ENCODE measurements at regions not wholly inside any gene's neighbourhood (a gene's known extent, or its start where the extent isn't known, plus 50 kb on each side); places are given as distances from the start of the nearest gene placed in this dataset.

DNA sequence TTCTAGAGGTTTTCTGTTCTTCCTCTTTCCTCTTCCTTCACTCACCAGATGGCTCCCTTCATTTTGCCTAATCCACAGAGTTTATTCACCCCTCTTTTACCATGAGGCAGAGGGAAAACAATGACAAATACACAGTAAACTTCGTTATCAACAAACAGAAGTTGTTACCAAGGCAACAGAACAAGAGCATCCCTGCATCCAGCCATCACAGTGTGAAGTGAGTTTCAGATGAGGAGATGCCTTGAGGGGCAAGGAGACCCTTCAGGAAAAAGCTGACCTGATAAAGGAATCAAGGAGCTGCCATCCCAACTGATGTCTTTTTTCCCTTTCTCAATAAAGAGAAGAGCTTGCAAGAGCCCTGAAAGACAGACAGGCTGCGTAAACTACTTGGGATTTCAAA lies 195.3 kb downstream of the BRINP2 start:
- H3K4me1 Mint-ChIP-seq: no peaks in the 10 kb centered on the region
- H3K27me3 Mint-ChIP-seq: peaks cover 2% of the 10 kb centered on the region
- no peaks in the 10 kb centered on the region for H3K9me3 Mint-ChIP-seq
- ATAC-seq (ENCODE audit: low read depth): no peak
- no peak overlapping the region for H3K4me3 Mint-ChIP-seq
- no peak overlapping the region for H3K27ac Mint-ChIP-seq
- ChIA-PET CTCF (no interaction called here), POLR2A (no interaction called here)
- no peaks in the 10 kb centered on the region for H3K36me3 Mint-ChIP-seq (ENCODE audit: low read depth)
- intact Hi-C loops (cut with micrococcal nuclease): no loop called here
- no peak for TF ChIP-seq CTCF (IDR thresholded peaks at IDR 0.05)
- no peak for DNase-seq

DNA sequence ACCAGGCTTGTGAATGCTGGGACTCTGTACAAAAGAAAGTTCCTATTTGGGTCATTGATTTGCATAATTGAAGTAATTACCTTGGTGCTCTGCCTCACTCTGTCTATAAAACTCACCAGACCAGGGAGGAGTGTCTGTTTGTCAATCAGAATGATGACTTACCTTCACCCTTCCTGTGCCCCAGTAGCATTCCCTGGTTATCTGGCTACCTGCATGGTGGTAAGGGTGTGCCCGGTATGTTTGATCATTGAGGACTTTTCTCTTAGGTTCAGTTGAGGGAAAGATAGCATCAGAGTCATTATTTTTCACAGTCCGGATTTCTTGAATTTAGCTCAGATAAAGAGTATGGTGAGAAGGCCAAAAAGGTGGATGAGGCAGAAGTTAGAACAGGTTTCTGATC lies 190.0 kb downstream of the BRINP2 start:
- Mint-ChIP-seq H3K4me3 (no peak overlapping the region), H3K27me3 (no peaks in the 10 kb centered on the region), H3K36me3 (ENCODE audit: low read depth) (no peaks in the 10 kb centered on the region), H3K9me3 (no peaks in the 10 kb centered on the region), H3K4me1 (no peaks in the 10 kb centered on the region), H3K27ac (no peak overlapping the region)
- intact Hi-C loops (cut with micrococcal nuclease): no loop called here
- TF ChIP-seq CTCF (IDR thresholded peaks at IDR 0.05): no peak
- DNase-seq: no peak
- POLR2A ChIA-PET: no interaction called here
- CTCF ChIA-PET: no interaction called here
- no peak for ATAC-seq (ENCODE audit: low read depth)

- ChIA-PET CTCF (no interaction called here), POLR2A (no interaction called here)
- Mint-ChIP-seq H3K27ac (no peak overlapping the region), H3K4me1 (no peaks in the 10 kb centered on the region), H3K27me3 (no peaks in the 10 kb centered on the region), H3K4me3 (no peak overlapping the region), H3K36me3 (ENCODE audit: low read depth) (no peaks in the 10 kb centered on the region), H3K9me3 (no peaks in the 10 kb centered on the region)
- no peak for TF ChIP-seq CTCF (IDR thresholded peaks at IDR 0.05)
- no peak for ATAC-seq (ENCODE audit: low read depth)
- no peak for DNase-seq
- intact Hi-C loops (cut with micrococcal nuclease): loop anchor here (5.0 kb wide), 1 partner anchor 460 kb away; no protein-coding TSS in a partner anchor
These were observed 186.1 kb downstream of the BRINP2 start for GRCh38 chr1:177356674-177357435.

DNA sequence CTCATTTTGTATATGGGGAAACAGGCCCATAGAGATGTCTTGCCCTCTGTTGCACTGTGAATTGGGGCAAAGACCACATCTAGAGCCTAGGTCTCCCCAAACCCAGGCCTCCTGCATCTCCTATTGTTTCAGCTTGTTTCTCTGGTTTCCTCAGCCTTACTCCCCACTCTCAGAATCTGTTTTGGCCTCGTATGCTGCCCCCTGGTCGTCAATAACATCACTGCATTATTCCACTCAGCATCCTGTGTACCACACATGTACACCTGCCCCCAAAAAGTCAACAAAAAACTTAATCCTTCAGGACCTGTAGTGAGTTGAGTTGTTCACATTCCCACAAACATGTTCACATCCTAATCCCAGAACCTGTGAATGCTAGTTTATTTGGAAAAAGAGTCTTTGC lies 184.8 kb downstream of the BRINP2 start:
- intact Hi-C loops (cut with micrococcal nuclease): loop anchor here (5.0 kb wide), 1 partner anchor 458 kb away; no protein-coding TSS in a partner anchor
- no peak for DNase-seq
- POLR2A ChIA-PET: no interaction called here
- ATAC-seq (ENCODE audit: low read depth): no peak
- TF ChIP-seq CTCF (IDR thresholded peaks at IDR 0.05): no peak
- no peaks in the 10 kb centered on the region for H3K36me3 Mint-ChIP-seq (ENCODE audit: low read depth)
- no peaks in the 10 kb centered on the region for H3K9me3 Mint-ChIP-seq
- no peaks in the 10 kb centered on the region for H3K27me3 Mint-ChIP-seq
- no peaks in the 10 kb centered on the region for H3K4me1 Mint-ChIP-seq
- no peak overlapping the region for H3K4me3 Mint-ChIP-seq
- CTCF ChIA-PET: no interaction called here
- no peak overlapping the region for H3K27ac Mint-ChIP-seq

DNA sequence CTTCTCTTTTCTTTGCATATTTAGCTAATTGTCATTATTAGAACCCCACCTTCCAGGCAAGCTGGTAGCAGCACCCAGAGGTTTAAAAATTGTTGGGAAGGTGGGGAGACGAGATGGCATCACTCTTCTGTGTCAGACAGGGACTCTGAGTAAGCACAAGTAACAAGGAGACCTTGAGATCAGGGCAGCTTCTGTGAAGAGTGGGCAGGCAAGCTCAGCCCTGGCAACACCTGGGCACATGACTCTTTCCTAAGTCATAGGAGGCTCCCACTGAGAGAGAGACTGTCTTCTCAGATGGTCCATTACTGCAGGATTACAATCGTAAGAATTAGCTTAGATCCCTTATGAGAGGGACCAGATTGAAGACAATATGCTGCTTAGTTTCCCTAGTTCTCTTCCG lies 183.5 kb downstream of the BRINP2 start:
- POLR2A ChIA-PET: no interaction called here
- no peak for TF ChIP-seq CTCF (IDR thresholded peaks at IDR 0.05)
- no peaks in the 10 kb centered on the region for H3K27me3 Mint-ChIP-seq
- intact Hi-C loops (cut with micrococcal nuclease): no loop called here
- no peaks in the 10 kb centered on the region for H3K4me1 Mint-ChIP-seq
- DNase-seq (no peak), ATAC-seq (ENCODE audit: low read depth) (no peak)
- H3K9me3 Mint-ChIP-seq: no peaks in the 10 kb centered on the region
- no peak overlapping the region for H3K4me3 Mint-ChIP-seq
- H3K27ac Mint-ChIP-seq: no peak overlapping the region
- H3K36me3 Mint-ChIP-seq (ENCODE audit: low read depth): no peaks in the 10 kb centered on the region
- CTCF ChIA-PET: interaction anchor here (1.1 kb wide), 1 partner anchor 9 kb away, joined by 3 read pairs; no protein-coding TSS in a partner anchor
